ENCODE measurements at regions not wholly inside any gene's neighbourhood (a gene's known extent, or its start where the extent isn't known, plus 50 kb on each side); places are given as distances from the start of the nearest gene placed in this dataset.

- TF ChIP-seq TCFL5 (CRISPR knock-in tag; conservative IDR thresholded peaks at IDR 0.05), result no peak
- no peak for TF ChIP-seq REST (IDR thresholded peaks at IDR 0.05; ENCODE audit: borderline replicate concordance)
- no peak for TF ChIP-seq REST (CRISPR knock-in tag; IDR thresholded peaks at IDR 0.05; ENCODE audit: low read depth)
- TF ChIP-seq IRF1 (CRISPR knock-in tag; IDR thresholded peaks at IDR 0.05; ENCODE audit: borderline replicate concordance), result no peak
- TF ChIP-seq CUX1 (CRISPR knock-in tag; IDR thresholded peaks at IDR 0.05), result no peak
- no peak for TF ChIP-seq RFX1 (IDR thresholded peaks at IDR 0.05)
- no peak for TF ChIP-seq ZZZ3 (IDR thresholded peaks at IDR 0.05)
- TF ChIP-seq RAD21 (CRISPR knock-in tag; conservative IDR thresholded peaks at IDR 0.05 in 1 of 2, IDR thresholded peaks at IDR 0.05 in 1 of 2), result no peak
- no peak for TF ChIP-seq RFX5 (IDR thresholded peaks at IDR 0.05; ENCODE audit: low read depth, low read length)
- no peak for TF ChIP-seq FOXO4 (CRISPR knock-in tag; IDR thresholded peaks at IDR 0.05)
- TF ChIP-seq HOMEZ (CRISPR knock-in tag; IDR thresholded peaks at IDR 0.05), result no peak
- no peak for TF ChIP-seq HNRNPH1 (optimal IDR thresholded peaks at IDR 0.05; ENCODE audit: low read depth, low read length)
- no peak for TF ChIP-seq DPF2 (IDR thresholded peaks at IDR 0.05)
- TF ChIP-seq CTCF (IDR thresholded peaks at IDR 0.05 in 2 of 3, conservative IDR thresholded peaks at IDR 0.05 in 1 of 3; ENCODE audit: insufficient read depth in 2 of 3, low read depth in 1 of 3, low read length in 3 of 3), result no peak
Measured at GRCh38 chr6:128672023-128672422, 151.6 kb upstream of the PTPRK start.
